GM12872 (cell line): ENCODE measurements at regions not wholly inside any gene's neighbourhood (a gene's known extent, or its start where the extent isn't known, plus 50 kb on each side); places are given as distances from the start of the nearest gene placed in this dataset.

Source experiments
- TF ChIP-seq, protein P1 (sequence below): IDR thresholded peaks from 3 replicates; pipeline ENCODE4 v1.5.1; 2011; ENCODE audit warnings: low read depth, mild to moderate bottlenecking, low read length, moderate library complexity; ENCODE audit not compliant: insufficient read depth

DNA sequence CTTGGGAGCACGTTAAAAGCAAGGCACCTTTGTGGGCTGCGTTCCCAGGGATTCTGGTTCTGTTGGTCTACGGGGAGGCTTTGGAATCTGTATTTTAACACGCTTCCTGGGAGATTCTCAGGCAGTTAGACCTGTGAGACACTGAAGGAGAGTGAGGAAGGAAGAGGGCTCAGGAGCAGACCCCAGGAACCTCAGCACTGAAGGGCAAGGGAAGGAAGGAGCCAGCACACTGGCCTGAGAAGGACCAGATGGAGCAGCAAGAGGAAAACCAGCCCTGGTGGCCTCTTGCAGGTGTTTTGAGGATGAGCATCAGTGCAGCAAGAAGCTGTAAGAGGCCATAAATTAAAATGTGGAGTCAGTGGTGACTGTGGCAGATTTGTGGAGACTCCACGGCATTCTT, 146.7 kb downstream of the RPLP1 start:
- TF ChIP-seq, protein P1, sequence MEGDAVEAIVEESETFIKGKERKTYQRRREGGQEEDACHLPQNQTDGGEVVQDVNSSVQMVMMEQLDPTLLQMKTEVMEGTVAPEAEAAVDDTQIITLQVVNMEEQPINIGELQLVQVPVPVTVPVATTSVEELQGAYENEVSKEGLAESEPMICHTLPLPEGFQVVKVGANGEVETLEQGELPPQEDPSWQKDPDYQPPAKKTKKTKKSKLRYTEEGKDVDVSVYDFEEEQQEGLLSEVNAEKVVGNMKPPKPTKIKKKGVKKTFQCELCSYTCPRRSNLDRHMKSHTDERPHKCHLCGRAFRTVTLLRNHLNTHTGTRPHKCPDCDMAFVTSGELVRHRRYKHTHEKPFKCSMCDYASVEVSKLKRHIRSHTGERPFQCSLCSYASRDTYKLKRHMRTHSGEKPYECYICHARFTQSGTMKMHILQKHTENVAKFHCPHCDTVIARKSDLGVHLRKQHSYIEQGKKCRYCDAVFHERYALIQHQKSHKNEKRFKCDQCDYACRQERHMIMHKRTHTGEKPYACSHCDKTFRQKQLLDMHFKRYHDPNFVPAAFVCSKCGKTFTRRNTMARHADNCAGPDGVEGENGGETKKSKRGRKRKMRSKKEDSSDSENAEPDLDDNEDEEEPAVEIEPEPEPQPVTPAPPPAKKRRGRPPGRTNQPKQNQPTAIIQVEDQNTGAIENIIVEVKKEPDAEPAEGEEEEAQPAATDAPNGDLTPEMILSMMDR = no peak

DNA sequence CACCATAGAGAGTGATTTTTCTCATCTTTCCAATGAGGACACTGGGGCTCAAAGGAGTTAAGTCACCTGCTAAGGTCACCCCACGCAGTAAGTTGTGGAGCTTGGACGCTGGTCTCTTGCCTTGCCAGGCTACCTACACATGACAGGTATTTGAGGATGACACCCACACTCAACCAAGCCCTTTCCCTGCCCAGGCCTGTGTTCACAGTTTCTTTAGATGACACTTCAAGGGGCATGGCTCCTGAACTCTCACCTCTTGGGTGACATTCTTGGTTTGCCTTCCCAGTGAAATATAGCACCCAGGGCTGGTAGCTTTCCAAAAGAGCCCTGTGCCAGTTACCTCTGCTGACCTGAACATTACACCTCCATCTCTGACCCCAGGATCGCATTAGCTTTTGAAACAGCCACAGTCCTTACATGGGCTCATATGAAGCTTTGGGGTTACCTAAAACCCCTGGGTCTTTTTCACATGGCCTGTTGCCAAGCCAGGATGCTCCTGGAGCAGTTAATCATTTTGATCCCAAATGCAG, 148.0 kb downstream of the RPLP1 start:
- TF ChIP-seq, protein P1 = no peak

DNA sequence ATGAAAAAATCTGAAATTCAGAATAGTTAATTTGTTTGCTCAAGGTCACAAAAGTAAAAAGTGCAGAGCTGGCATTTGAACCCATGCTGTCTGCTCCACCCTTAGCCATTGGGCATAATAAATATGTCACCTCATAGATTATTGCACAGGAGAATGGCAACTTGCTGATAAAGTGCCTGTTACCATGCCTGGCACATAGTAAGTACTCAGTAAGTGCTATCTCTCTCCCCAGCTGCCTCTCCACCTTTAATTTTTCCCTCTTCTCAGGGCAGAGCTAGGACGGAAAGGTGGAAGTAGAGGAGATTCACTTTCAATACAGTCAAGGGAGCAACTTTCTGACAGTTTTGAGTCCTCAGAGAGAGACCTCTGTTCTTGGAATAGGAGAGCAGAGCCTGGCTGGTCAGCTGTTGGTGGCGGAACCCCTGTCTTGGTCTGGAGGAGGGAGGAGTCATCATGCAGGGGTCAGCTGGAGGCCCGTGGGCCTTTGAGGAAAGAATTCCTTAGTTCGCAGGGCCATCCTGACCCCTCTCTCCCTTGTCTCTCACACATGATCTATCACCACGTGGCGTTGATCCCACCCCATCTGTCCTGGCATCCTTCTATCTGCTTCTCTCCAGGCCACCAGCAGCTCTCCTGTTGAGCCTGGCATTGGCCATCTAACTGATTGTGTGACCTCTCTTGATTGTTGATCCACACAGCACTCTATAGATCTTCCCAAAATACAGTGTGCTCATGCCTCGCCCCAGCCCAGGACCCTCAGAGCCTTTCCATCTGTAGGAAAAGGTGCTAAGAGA, 149.3 kb downstream of the RPLP1 start:
- TF ChIP-seq, protein P1 = no peak

DNA sequence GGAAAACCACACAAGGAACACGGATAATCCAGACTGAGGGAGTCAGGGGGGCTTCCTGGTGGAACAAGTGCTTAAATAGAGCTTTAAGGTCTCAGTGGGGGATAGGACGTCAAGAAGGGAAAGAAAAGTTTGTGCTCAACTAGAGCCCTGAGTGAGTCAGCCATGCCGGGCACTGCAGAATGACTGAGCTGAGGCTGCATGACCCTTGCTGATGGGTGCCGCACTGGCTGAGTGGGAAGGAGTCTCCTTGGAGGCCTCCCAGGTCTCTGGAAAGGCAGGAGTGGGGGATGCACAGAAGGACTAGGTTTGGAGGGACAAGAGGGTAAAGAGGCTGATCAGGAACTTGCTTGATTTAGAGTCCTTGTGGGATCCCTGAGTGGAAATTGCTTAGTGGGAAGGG, 150.3 kb downstream of the RPLP1 start:
- TF ChIP-seq, protein P1 = no peak

DNA sequence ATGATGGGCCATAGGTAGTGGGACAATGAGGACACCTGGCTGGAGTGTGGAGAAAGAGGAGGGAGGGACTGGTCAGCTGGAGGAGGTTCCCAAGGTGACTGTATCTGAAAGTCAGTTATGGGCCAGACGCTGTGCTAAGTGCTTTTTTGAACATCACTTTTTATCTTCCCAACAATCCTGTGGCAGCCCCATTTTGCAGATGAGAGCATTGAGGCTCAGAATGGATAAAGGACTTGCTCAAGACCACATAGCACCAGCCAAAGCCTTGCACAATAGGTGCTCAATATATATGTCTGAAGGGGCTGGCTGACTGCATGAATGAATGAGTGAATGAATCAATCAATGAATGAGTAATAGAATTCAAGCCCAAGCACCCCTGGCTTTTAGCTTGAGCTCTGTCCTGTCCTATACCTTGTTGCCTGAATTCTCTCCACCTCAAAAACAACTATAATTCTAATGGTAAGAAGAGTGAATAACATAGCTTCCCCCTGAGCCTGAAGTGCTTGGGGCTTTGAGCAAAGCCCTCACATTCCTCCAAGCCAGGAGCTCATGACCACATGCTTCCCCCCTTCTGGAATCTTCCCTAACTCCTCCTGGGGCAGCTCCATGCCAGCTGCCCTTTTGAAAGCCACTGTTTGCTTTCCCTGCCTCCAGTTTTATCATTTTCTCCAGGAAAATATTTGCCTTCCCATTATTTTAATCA, 150.9 kb downstream of the RPLP1 start:
- TF ChIP-seq, protein P1 = no peak

DNA sequence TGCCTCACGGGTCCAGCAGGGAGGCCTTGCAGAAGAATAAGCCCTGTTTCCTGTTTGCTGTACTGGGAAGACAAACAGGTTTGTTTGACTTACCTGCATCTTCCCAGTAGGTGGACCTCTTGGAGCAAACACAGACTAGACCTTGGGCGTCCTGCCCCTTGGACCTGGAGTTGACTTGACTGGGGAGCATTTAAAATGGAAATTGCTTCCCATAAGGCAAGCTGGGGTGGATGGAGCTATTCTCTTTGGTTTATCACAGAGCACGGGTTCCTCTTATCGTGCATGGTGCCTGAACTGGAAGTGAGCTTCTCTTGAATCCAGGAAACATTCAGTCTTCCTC, 151.4 kb downstream of the RPLP1 start:
- TF ChIP-seq, protein P1 = 0 out of 3 replicates have a peak, but pooled peaks have one; percentile 7

DNA sequence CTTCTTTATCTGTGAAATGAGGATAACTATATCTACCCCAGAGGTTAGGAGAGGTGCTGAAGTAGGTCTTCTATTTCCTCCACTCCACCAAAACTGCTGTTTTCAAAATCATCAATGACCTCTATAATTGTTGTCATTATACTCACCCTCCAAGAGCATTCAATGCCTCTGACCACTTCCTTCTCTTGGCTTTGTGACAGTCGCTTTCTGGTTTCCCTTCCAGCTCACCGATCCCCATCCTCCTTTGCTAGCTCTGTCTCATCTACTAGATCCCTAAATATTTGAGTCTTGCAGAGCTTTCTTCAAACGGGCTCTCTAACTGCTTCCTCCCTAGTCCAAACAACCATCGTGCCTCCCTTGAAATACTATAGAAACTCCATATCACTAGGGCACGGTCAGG, 153.5 kb downstream of the RPLP1 start:
- TF ChIP-seq, protein P1 = no peak
